ENCODE measurements at regions not wholly inside any gene's neighbourhood (a gene's known extent, or its start where the extent isn't known, plus 50 kb on each side); places are given as distances from the start of the nearest gene placed in this dataset.

- no peak for TF ChIP-seq ZNF274 (IDR thresholded peaks at IDR 0.05; ENCODE audit: low read depth, low read length)
- no peak for TF ChIP-seq YY1 (IDR thresholded peaks at IDR 0.05; ENCODE audit: insufficient read depth, insufficient read length)
- no peak for TF ChIP-seq SUZ12 (IDR thresholded peaks at IDR 0.05; ENCODE audit: extremely low read depth, insufficient read depth, insufficient read length)
Observed at GRCh38 chr20:53736122-53736756, 142.6 kb upstream of the ZNF217 start.
